ENCODE measurements at regions not wholly inside any gene's neighbourhood (a gene's known extent, or its start where the extent isn't known, plus 50 kb on each side); places are given as distances from the start of the nearest gene placed in this dataset.

GRCh38 chrX:116667346-116668134 is 204.8 kb upstream of the CT83 start:
- TF ChIP-seq POLR2AphosphoS5 (IDR thresholded peaks at IDR 0.05; ENCODE audit: low read depth) (no peak), CTCF (conservative IDR thresholded peaks at IDR 0.05; ENCODE audit: low read depth in 2 of 2) (no peak), EZH2 (IDR thresholded peaks at IDR 0.05; ENCODE audit: low read depth, unreplicated experiment) (no peak), ZNF114 (CRISPR knock-in tag; IDR thresholded peaks at IDR 0.05) (no peak), CREB1 (CRISPR knock-in tag; IDR thresholded peaks at IDR 0.05; ENCODE audit: low read depth) (no peak), EZH2phosphoT487 (IDR thresholded peaks at IDR 0.05; ENCODE audit: unreplicated experiment) (no peak), REST (IDR thresholded peaks at IDR 0.05; ENCODE audit: unreplicated experiment) (no peak), STAT1 (IDR thresholded peaks at IDR 0.05; ENCODE audit: unreplicated experiment) (no peak), ETS1 (IDR thresholded peaks at IDR 0.05) (no peak)
